IPS-NIHi11 (cell line): ENCODE measurements at regions not wholly inside any gene's neighbourhood (a gene's known extent, or its start where the extent isn't known, plus 50 kb on each side); places are given as distances from the start of the nearest gene placed in this dataset.
A peak's percentile ranks its signal among the peaks of the same experiment; 100 is the strongest.

Experiments used
- DNase-seq: peaks from one replicate; pipeline ENCODE4 v3.0.0; 2012; ENCODE audit warnings: mixed read lengths, low spot score

DNA sequence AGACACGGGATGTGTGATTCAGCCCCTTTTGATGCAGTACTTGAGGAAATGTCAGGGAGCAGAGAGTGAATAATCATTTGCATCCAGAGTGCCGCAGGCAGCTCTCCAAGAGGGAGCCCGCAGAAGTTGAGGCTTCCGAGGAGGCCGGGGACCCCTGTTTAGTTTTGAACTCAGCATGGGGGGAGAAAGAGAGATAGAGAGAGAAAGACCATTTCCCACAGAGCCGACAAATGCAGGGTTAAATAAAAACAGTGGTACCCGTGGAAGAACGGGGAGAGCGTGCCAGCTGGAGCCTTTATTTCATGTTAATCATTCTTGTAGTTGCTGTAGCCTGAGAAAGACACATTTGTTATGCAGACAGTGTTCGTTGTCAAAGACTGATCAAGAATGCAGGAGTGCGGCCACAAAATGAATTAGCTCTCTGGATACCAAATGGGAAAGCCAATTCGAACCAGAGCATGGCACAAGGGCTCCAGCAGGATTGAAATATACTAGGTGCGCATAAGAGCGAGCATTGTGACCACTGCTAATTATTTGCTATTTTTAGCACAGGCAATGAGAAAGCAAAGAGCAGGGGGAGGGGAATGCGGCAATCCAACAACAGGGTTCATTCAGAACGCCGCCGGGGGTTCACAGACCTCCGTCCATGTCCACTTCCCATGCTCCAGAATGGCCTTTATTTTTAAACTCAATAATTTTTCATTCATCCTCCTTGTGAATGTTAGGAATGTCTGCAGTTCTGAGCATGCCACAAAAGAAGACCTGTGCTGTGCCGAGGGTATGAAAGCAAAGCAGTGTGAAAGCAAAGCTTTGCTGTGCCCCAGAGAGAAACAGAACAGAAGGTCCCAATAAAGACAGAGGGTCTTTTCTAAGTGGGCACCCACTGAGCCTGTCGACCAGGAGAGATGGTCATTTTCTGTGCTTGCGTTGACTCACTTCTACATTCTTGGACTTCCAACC is 243.9 kb upstream of the VCX3A start:
- peak; percentile 17 for DNase-seq

DNA sequence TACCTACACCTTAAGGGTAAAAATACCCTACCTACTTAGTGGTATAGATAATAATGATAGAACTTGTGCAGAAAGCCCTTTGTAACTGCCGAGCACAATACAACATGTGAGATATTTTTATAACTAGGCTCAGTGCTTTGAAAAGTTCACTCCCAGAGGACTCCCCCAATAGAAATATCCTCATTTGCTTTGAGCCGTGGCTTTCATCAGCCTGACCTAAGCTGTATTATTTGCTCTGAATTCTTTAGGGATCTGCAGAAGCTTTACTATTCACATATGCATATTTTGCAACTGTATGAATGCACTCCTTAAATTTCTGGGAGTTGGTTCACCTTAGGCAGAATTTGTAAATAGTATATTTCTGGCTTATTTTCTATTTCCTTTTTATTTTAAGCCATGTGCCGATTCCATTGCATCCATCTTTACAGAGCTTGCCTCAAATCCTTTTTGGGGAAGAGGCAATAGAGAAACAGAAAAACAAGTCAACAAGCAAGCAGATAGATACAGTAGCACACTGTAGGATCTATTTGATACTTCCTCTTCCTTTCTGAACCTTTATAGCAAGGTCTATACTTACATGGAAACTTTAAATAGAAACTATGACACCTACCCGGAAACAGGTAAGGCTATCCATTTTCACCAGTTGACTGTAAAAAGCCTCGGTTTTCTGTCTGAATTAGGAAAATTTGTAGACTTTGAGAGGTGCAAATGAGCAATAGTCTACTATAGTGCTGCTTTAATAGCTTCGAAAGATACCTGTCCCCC is 242.5 kb upstream of the VCX3A start:
- DNase-seq = no peak

GRCh38 chrX:6770936-6771335 is 236.0 kb upstream of the VCX3A start:
- no peak for DNase-seq

GRCh38 chrX:6768881-6769280 is 234.0 kb upstream of the VCX3A start:
- DNase-seq = no peak

GRCh38 chrX:6761251-6761650 is 226.3 kb upstream of the VCX3A start:
- no peak for DNase-seq

GRCh38 chrX:6759655-6760375 is 224.9 kb upstream of the VCX3A start:
- DNase-seq = no peak

- DNase-seq = no peak
These were observed 223.3 kb upstream of the VCX3A start for GRCh38 chrX:6758234-6758633.

DNA sequence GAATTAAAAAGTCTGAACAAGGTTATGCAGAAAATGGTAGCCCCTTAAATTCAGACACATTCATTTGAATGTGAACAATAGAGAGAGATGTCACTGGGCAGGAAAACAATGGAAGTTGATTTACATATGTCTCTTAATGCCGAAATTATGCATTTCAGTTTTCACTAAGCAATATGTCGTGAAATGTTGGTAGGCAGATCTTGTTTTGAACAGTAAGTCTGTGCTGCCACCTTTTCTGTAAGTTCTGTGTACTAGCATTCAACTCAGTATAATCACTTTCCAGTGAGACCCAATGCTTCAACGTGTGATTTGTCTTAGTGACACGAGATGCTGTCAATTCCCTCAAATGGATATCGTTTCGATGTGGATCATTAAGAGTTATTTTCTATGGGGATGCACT is 222.7 kb upstream of the VCX3A start:
- DNase-seq = no peak

DNA sequence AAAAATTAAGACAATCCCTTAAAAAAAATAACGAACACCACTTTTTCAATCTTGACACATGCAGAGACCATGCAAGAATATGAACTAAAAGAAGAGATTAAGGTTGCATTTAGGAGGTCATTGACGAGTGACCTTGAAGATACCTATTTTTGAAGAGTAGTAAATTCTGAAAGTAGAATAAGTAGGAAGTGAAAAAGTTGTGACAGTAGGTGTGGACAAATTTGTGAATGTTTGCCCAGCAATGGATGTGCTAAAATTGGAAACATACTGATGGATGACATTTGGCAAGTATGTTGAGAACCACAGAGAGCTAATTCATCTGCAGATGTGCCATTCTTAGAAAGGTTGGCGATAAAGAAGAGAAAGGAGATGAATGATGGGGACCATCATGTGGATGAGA is 213.7 kb upstream of the VCX3A start:
- DNase-seq = no peak

DNA sequence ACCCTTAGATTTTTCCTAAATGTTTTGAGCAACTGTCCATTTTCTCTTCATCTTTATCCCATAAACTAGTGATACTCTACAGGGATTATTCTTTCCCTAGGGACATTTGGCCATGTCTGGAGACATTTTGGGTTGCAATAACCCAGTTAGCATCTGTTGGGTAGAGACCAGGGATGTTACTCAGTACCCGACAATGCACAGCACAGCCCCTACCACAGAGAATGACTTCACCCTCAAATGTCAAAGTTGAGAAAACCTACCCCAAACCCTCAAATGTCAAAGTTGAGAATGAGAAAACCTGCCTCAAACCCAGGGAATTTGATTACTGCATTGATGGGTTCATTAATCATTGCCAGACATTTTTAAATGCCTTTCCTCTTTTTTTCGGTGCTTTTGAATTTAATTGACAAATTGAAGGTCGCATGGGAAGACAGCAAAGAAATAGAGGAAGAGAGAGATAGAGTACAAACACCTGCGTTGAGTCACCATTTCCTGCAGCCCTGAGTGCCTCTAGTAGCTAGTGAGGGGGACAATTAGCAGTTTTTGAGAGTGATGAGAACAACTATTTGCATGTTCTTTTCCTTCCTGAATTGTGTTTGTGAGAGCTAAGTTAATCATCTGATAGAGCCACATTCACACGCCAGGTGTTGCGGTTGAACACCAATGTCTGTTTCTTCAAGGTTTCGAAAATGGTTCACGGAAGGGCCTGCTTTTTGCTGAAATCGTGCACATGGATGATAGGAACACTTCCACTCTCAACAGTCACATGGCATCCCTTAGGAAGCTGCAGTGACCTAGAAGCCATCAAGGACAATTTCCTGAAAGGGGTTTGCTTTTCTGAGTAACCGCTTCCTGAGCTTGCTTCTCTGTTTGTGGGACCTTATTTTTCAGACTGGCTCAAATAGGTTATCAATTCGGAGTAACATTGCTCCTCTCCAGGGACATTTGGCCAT is 203.9 kb upstream of the VCX3A start:
- DNase-seq = no peak

GRCh38 chrX:6734844-6735634 is 200.1 kb upstream of the VCX3A start:
- DNase-seq = no peak

- DNase-seq = no peak
These were observed 197.2 kb upstream of the VCX3A start for GRCh38 chrX:6732101-6732500.

- no peak for DNase-seq
These were observed 194.7 kb upstream of the VCX3A start for GRCh38 chrX:6729626-6730025.

GRCh38 chrX:6718766-6719165 is 183.8 kb upstream of the VCX3A start:
- DNase-seq = no peak

DNA sequence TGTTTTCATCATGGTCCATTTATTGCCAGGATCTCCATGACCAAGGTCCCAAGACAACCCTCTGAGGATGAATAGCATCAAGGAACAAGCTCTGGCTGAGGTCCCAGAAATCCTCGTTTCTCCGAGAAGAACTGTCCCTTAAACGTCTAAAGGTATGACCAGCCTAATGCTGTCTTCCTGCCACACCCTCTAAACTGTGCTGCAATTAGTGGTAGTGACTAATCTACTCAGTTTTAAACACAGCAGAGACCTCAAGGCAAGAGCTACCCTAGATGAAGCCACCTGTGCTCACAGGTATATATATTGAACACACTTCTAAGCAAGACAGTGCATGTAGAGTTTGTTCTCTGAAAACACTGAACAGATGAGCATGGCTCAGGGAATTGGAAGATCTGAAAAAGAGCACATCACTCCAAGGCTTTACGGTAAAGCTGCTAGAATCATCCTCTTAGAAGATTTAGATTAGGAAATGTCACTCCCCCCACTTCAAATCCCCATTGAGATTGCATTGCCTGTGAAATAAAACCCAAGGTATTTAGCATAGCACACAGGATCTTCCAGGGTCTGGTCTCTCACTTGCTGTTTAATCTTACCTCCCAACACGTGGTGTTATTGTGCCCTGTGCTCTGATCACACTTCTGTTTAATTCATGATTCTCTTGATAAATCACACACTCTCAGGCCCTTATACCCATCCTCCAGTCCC is 173.9 kb upstream of the VCX3A start:
- DNase-seq = no peak

DNA sequence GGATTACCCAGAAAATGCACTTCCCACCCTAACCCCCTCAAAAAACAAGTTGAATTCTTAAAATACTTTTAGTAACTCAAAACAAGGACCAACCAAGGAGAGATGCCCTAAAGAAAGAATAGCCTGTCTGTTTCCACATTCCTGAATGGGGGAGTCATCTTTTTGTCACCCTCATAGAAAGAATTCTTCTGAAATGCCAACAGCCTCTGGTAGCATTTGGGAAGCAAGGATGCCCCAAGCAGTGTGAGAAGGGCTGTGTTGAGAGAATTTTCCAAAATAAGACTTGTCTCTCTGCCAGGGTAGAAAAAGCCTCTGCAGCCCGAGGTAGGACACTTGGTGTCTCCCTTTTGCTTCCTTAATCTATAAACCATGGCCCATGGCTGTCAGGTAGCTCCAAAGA is 173.1 kb upstream of the VCX3A start:
- DNase-seq = peak; percentile 8

DNA sequence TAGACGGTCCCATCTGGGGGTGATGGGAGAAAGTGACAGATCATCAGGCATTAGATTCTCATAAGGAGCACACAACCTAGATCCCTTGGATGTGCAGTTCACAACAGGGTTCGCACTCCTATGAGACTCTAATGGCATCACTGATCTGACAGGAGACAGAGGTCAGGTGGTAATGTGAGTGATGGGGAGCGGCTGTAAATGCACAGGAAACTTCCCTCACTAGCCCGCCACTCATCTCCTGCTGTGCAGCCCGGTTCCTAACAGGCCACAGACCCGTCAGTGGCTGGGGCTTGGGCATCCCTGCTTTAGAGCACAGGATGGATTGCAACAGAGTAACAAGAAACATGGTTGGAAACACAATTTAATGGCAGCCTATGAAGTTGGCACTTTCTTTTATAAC is 172.6 kb upstream of the VCX3A start:
- DNase-seq = no peak

GRCh38 chrX:6701085-6701484 is 166.2 kb upstream of the VCX3A start:
- DNase-seq = no peak

DNA sequence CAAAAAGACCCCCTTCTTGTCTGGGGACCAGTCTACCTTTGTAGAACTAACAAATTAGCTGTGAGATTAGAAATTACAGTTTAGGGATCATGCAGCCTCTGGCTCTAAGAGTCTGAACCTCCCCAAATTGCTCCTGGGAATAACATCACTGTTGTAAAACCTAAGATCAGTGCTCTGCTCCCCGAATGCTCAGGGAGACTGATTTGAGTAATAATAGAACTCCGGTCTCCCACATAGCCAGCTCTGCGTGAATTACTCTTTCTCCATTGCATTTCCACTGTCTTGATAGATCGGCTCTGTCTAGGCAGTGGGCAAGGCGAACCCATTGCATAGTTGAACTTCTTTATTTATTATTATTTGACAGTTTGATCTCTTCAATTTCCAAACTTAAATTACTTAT is 160.8 kb upstream of the VCX3A start:
- DNase-seq = no peak

DNA sequence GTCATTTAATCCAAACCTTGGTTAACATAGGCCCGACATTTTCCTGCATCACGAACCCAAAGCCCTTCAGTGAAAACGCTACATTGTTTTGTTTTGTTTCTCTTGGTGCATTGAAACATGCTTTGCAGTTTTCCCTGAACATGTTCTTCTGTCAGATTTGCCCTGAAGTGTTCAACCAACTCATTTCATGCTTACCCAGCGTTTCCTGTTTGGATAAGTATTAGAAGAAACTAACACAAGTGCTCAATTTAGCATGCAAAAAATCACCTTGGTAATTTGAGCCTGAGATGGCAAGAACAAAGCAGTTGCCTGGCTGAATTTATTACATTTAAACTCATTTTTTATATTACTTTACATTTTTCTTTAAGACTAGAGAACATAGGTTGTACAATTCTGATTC is 160.1 kb upstream of the VCX3A start:
- DNase-seq = no peak
